ENCODE measurements at regions not wholly inside any gene's neighbourhood (a gene's known extent, or its start where the extent isn't known, plus 50 kb on each side); places are given as distances from the start of the nearest gene placed in this dataset.

GRCh38 chr4:161314371-161314770 is 849.4 kb downstream of the FSTL5 start:
- no peak for DNase-seq
- TF ChIP-seq CTCF (IDR thresholded peaks at IDR 0.05; ENCODE audit: unreplicated experiment) = no peak
- Mint-ChIP-seq H3K27ac (ENCODE audit: unreplicated experiment) (no peak overlapping the region), H3K36me3 (ENCODE audit: insufficient read depth, unreplicated experiment) (no peaks in the 10 kb centered on the region), H3K27me3 (ENCODE audit: unreplicated experiment) (no peaks in the 10 kb centered on the region), H3K4me3 (ENCODE audit: low read depth, unreplicated experiment) (no peak overlapping the region), H3K9me3 (ENCODE audit: low read depth, unreplicated experiment) (no peaks in the 10 kb centered on the region), H3K4me1 (ENCODE audit: low read depth, unreplicated experiment) (no peaks in the 10 kb centered on the region)
- CTCF ChIA-PET = no interaction called here
- intact Hi-C loops (cut with micrococcal nuclease; ENCODE audit: unreplicated experiment) = no loop called here
- no TSS peak for BruUV-seq (replicated peaks)

GRCh38 chr4:161303551-161303950 is 860.2 kb downstream of the FSTL5 start:
- no peak for DNase-seq
- Mint-ChIP-seq H3K36me3 (ENCODE audit: insufficient read depth, unreplicated experiment) (no peaks in the 10 kb centered on the region), H3K27ac (ENCODE audit: unreplicated experiment) (no peak overlapping the region), H3K4me1 (ENCODE audit: low read depth, unreplicated experiment) (no peaks in the 10 kb centered on the region), H3K9me3 (ENCODE audit: low read depth, unreplicated experiment) (no peaks in the 10 kb centered on the region), H3K27me3 (ENCODE audit: unreplicated experiment) (no peaks in the 10 kb centered on the region), H3K4me3 (ENCODE audit: low read depth, unreplicated experiment) (no peak overlapping the region)
- CTCF ChIA-PET = no interaction called here
- intact Hi-C loops (cut with micrococcal nuclease; ENCODE audit: unreplicated experiment) = no loop called here
- BruUV-seq (replicated peaks) = no TSS peak
- TF ChIP-seq CTCF (IDR thresholded peaks at IDR 0.05; ENCODE audit: unreplicated experiment) = no peak

- H3K27me3 Mint-ChIP-seq (ENCODE audit: unreplicated experiment) = no peaks in the 10 kb centered on the region
- no peak overlapping the region for H3K27ac Mint-ChIP-seq (ENCODE audit: unreplicated experiment)
- intact Hi-C loops (cut with micrococcal nuclease; ENCODE audit: unreplicated experiment) = no loop called here
- TF ChIP-seq CTCF (IDR thresholded peaks at IDR 0.05; ENCODE audit: unreplicated experiment) = no peak
- H3K4me1 Mint-ChIP-seq (ENCODE audit: low read depth, unreplicated experiment) = no peaks in the 10 kb centered on the region
- CTCF ChIA-PET = no interaction called here
- no peak overlapping the region for H3K4me3 Mint-ChIP-seq (ENCODE audit: low read depth, unreplicated experiment)
- no peaks in the 10 kb centered on the region for H3K36me3 Mint-ChIP-seq (ENCODE audit: insufficient read depth, unreplicated experiment)
- DNase-seq = no peak
- peaks cover 2% of the 10 kb centered on the region for H3K9me3 Mint-ChIP-seq (ENCODE audit: low read depth, unreplicated experiment)
- no TSS peak for BruUV-seq (replicated peaks)
Measured at GRCh38 chr4:161291222-161291621, 872.6 kb downstream of the FSTL5 start.

- Mint-ChIP-seq H3K36me3 (ENCODE audit: insufficient read depth, unreplicated experiment) (no peaks in the 10 kb centered on the region), H3K27ac (ENCODE audit: unreplicated experiment) (no peak overlapping the region), H3K4me3 (ENCODE audit: low read depth, unreplicated experiment) (no peak overlapping the region), H3K9me3 (ENCODE audit: low read depth, unreplicated experiment) (peaks cover 2% of the 10 kb centered on the region), H3K27me3 (ENCODE audit: unreplicated experiment) (no peaks in the 10 kb centered on the region), H3K4me1 (ENCODE audit: low read depth, unreplicated experiment) (no peaks in the 10 kb centered on the region)
- DNase-seq = no peak
- CTCF ChIA-PET = no interaction called here
- BruUV-seq (replicated peaks) = no TSS peak
- no peak for TF ChIP-seq CTCF (IDR thresholded peaks at IDR 0.05; ENCODE audit: unreplicated experiment)
- intact Hi-C loops (cut with micrococcal nuclease; ENCODE audit: unreplicated experiment) = no loop called here
Measured at GRCh38 chr4:161287678-161288352, 876.0 kb downstream of the FSTL5 start.

All from Calu3 (cell line).